Uterus (tissue), 3 donors: ENCODE measurements at regions not wholly inside any gene's neighbourhood (a gene's known extent, or its start where the extent isn't known, plus 50 kb on each side); places are given as distances from the start of the nearest gene placed in this dataset.

ENCODE experiments used
- DNase-seq, 2 donors: peaks; one replicate each; pipeline ENCODE4 v3.0.0-alpha.2; 2019 to 2020
- H3K27ac ChIP-seq, 2 donors: fragments of 200-600 bp; sonication (generic); 1 replicate in 1 of 2; 2 replicates in 1 of 2; pipeline ENCODE4 v1.5.1; 2016 to 2018
- H3K27me3 ChIP-seq, 2 donors: fragments of 200-600 bp; sonication (generic); one replicate each; pipeline ENCODE4 v1.5.1; 2018 to 2019; ENCODE audit warnings: control low read depth in 1 of 2
- H3K36me3 ChIP-seq, 2 donors: fragments of 200-600 bp; sonication (generic); one replicate each; pipeline ENCODE4 v1.5.1; 2019; ENCODE audit warnings: control low read depth in 1 of 2
- H3K4me1 ChIP-seq, 2 donors: fragments of 200-600 bp; sonication (generic); one replicate each; pipeline ENCODE4 v1.5.1; 2018 to 2019; ENCODE audit warnings: control low read depth in 1 of 2
- H3K4me3 ChIP-seq, 2 donors: fragments of 200-600 bp; sonication (generic); 1 replicate in 1 of 2; 2 replicates in 1 of 2; pipeline ENCODE4 v1.5.1; 2018 to 2019; ENCODE audit warnings: mild to moderate bottlenecking in 1 of 2
- H3K9me3 ChIP-seq, 2 donors: fragments of 200-600 bp; sonication (generic); one replicate each; pipeline ENCODE4 v1.5.1; 2019; ENCODE audit warnings: control low read depth in 1 of 2
- CTCF ChIP-seq, 4 experiments: fragments of 200-600 bp in 2 of 4; fragments of 450-650 bp in 2 of 4; sonication (generic) in 2 of 4; IDR thresholded peaks; one replicate each; pipeline ENCODE4 v1.5.1; 2016 to 2019; ENCODE audit warnings: antibody characterized with exemption in 4 of 4, mild to moderate bottlenecking in 2 of 4, moderate library complexity in 1 of 4
- POLR2A ChIP-seq, 2 donors: fragments of 450-650 bp; IDR thresholded peaks; one replicate each; pipeline ENCODE4 v1.6.1; 2016; ENCODE audit warnings: antibody characterized with exemption in 2 of 2, mild to moderate bottlenecking in 1 of 2, moderate library complexity in 1 of 2
- intact Hi-C: fragments of 100-400 bp; cut with DNase I; formaldehyde crosslinking; loops from one replicate; pipeline ENCODE4 v1.15.1; 2023; ENCODE audit warnings: low total_unique reads
- donor health status: DM: yes; HTN: yes; CAD: no.

GRCh38 chr4:125440814-125441213 lies 126.1 kb downstream of the FAT4 start:
- Histone ChIP-seq H3K9me3 (no peaks in the 10 kb centered on the region), H3K27ac (no peak overlapping the region), H3K36me3 (no peaks in the 10 kb centered on the region), H3K4me3 (no peak overlapping the region), H3K4me1 (no peaks in the 10 kb centered on the region), H3K27me3 (no peaks in the 10 kb centered on the region)
- intact Hi-C loops, result no loop called here
- TF ChIP-seq POLR2A (IDR thresholded peaks at IDR 0.05) (no peak), CTCF (IDR thresholded peaks at IDR 0.05) (no peak)
- DNase-seq, result no peak

- H3K36me3 ChIP-seq, result no peaks in the 10 kb centered on the region
- H3K9me3 ChIP-seq, result no peaks in the 10 kb centered on the region
- intact Hi-C loops, result no loop called here
- H3K4me3 ChIP-seq, result no peak overlapping the region
- no peaks in the 10 kb centered on the region for H3K27me3 ChIP-seq
- no peak overlapping the region for H3K27ac ChIP-seq
- TF ChIP-seq POLR2A (IDR thresholded peaks at IDR 0.05), result no peak
- TF ChIP-seq CTCF (IDR thresholded peaks at IDR 0.05), result no peak
- no peak for DNase-seq
- H3K4me1 ChIP-seq, result no peaks in the 10 kb centered on the region
These were observed 129.4 kb downstream of the FAT4 start for GRCh38 chr4:125444166-125444565.

DNA sequence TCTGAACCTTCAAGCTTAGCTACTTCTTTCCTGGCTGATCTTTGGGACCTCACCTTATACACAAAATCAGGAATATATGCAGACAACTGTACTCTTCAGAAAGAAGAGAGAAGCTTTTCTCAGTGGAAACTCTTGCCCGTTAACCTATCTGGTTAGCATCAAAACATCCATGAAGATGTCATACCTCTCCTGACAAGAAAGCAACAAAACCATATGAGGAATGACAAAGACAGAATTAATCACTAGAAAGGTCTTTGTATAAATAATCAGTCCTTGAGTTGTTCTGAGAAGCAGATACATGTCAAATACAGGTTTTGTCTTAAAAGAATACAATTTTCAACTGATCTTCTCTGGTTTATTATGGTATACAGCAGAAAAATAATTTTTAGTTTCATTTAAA lies 130.8 kb downstream of the FAT4 start:
- Histone ChIP-seq H3K4me1 (no peaks in the 10 kb centered on the region), H3K4me3 (no peak overlapping the region), H3K9me3 (no peaks in the 10 kb centered on the region), H3K27me3 (no peaks in the 10 kb centered on the region), H3K36me3 (no peaks in the 10 kb centered on the region), H3K27ac (no peak overlapping the region)
- intact Hi-C loops, result no loop called here
- no peak for DNase-seq
- no peak for TF ChIP-seq POLR2A (IDR thresholded peaks at IDR 0.05)
- TF ChIP-seq CTCF (IDR thresholded peaks at IDR 0.05), result no peak

DNA sequence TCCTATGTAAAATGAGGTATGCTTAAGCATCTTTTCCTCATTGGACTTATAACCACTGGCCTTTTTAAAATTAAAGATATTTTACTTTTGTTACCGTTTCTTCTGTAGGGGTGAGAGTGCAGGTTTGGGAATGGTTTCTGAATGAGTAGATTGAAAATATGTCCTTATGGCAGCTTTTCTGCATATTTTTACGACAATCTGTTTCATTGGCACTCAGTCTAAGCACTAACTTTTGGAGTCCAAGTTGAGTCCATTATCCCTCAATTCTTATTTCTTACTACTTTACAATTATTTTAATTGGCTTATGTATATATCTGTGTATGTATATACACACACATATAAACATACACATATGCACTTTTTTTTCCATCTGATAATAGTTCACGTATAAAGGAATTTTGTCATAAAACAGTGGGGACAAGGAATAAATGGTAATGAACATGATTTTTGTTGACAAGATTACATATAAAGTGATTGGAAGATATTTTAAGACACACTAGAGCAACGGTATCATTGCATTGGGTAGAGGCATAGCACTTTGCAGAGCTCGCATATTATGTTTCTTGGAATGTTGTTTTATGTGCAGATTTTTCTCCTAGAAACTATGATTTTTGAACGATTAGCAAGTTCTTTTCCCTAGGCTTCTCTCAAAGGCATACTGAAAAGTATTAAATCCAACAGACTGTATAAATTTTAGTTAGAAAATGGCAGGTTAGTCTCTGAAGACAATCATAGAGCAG lies 133.0 kb downstream of the FAT4 start:
- TF ChIP-seq CTCF (IDR thresholded peaks at IDR 0.05), result no peak
- TF ChIP-seq POLR2A (IDR thresholded peaks at IDR 0.05), result no peak
- no peaks in the 10 kb centered on the region for H3K9me3 ChIP-seq
- H3K4me3 ChIP-seq, result no peak overlapping the region
- no peak for DNase-seq
- intact Hi-C loops, result no loop called here
- H3K36me3 ChIP-seq, result no peaks in the 10 kb centered on the region
- H3K27me3 ChIP-seq, result no peaks in the 10 kb centered on the region
- no peak overlapping the region for H3K27ac ChIP-seq
- no peaks in the 10 kb centered on the region for H3K4me1 ChIP-seq

- H3K9me3 ChIP-seq, result no peaks in the 10 kb centered on the region
- no peak for DNase-seq
- no peak for TF ChIP-seq POLR2A (IDR thresholded peaks at IDR 0.05)
- H3K4me3 ChIP-seq, result no peak overlapping the region
- intact Hi-C loops, result no loop called here
- H3K27ac ChIP-seq, result no peak overlapping the region
- H3K27me3 ChIP-seq, result no peaks in the 10 kb centered on the region
- no peaks in the 10 kb centered on the region for H3K36me3 ChIP-seq
- no peaks in the 10 kb centered on the region for H3K4me1 ChIP-seq
These were observed 141.3 kb downstream of the FAT4 start for GRCh38 chr4:125456075-125456474.

- TF ChIP-seq POLR2A (IDR thresholded peaks at IDR 0.05), result no peak
- no peak for TF ChIP-seq CTCF (IDR thresholded peaks at IDR 0.05)
- no peaks in the 10 kb centered on the region for H3K36me3 ChIP-seq
- no peak overlapping the region for H3K27ac ChIP-seq
- no peaks in the 10 kb centered on the region for H3K9me3 ChIP-seq
- intact Hi-C loops, result no loop called here
- no peak for DNase-seq
- H3K4me1 ChIP-seq, result no peaks in the 10 kb centered on the region
- H3K4me3 ChIP-seq, result no peak overlapping the region
- H3K27me3 ChIP-seq, result no peaks in the 10 kb centered on the region
These were observed 144.8 kb downstream of the FAT4 start for GRCh38 chr4:125459531-125459930.
